Right lobe of liver (tissue), 6 donors: ENCODE measurements at regions not wholly inside any gene's neighbourhood (a gene's known extent, or its start where the extent isn't known, plus 50 kb on each side); places are given as distances from the start of the nearest gene placed in this dataset.

ENCODE experiments used
- ATAC-seq, 4 donors: fragments of 200-7000 bp; cut with Tn5 transposase; one replicate each; pipeline ENCODE4 v1.9.1; 2020; ENCODE audit warnings: mild to moderate bottlenecking in 4 of 4, moderate library complexity in 4 of 4
- DNase-seq, 3 donors: peaks; one replicate each; pipeline ENCODE4 v3.0.0-alpha.2; 2020
- H3K27ac ChIP-seq, 3 donors: fragments of 200-600 bp; one replicate each; pipeline ENCODE4 v1.8.0; 2022
- H3K27me3 ChIP-seq, 2 donors: fragments of 200-600 bp; one replicate each; pipeline ENCODE4 v1.8.0; 2022
- H3K36me3 ChIP-seq, 4 donors: fragments of 200-600 bp; sonication (generic) in 1 of 4; one replicate each; pipeline versions ENCODE4 v1.5.1 to v1.8.0; 2017 to 2022; ENCODE audit warnings: control low read depth in 1 of 4
- H3K4me1 ChIP-seq, 4 donors: fragments of 200-600 bp; sonication (generic) in 1 of 4; one replicate each; pipeline versions ENCODE4 v1.5.1 to v1.8.0; 2017 to 2022; ENCODE audit warnings: control low read depth in 1 of 4
- H3K4me3 ChIP-seq, 3 donors: fragments of 200-600 bp; one replicate each; pipeline ENCODE4 v1.8.0; 2022
- H3K9me3 ChIP-seq, 4 donors: fragments of 200-600 bp; sonication (generic) in 1 of 4; one replicate each; pipeline versions ENCODE4 v1.5.1 to v1.8.0; 2017 to 2022; ENCODE audit warnings: control low read depth in 1 of 4
- POLR2A ChIP-seq: fragments of 450-650 bp; IDR thresholded peaks from one replicate; pipeline ENCODE4 v1.6.1; 2017; ENCODE audit warnings: antibody characterized with exemption, mild to moderate bottlenecking
- WGBS: methylation state at CpG from one replicate; pipeline ENCODE4 v1.1.6; 2018; ENCODE audit warnings: low coverage, low lambda C conversion rate; ENCODE audit not compliant: insufficient coverage; ENCODE audit errors: missing lambda C conversion rate; 5-methylcytosine and 5-hydroxymethylcytosine counted together
- intact Hi-C, 2 donors: fragments of 100-400 bp; cut with DNase I; formaldehyde crosslinking; loops; one replicate each; pipeline versions ENCODE4 v1.11.2 to v1.14.1; 2022
- TF ChIP-seq, protein P1 (sequence below), 4 donors: fragments of 200-600 bp in 3 of 4; fragments of 450-650 bp in 1 of 4; IDR thresholded peaks; one replicate each; pipeline versions ENCODE4 v1.5.1 to v1.8.0; 2016 to 2022; ENCODE audit warnings: antibody characterized with exemption in 4 of 4, mild to moderate bottlenecking in 2 of 4
- donor health status: DM: no; HTN: yes; CAD: no.
- donor health status: DM: no; HTN: no; CAD: no.
- donor health status: DM: no; HTN: no; CAD: no.
- donor health status: DM: no; HTN: yes; CAD: no.
- donor health status: DM: no; HTN: yes; CAD: no.

- DNase-seq (no peak), ATAC-seq (no peak)
- 29% methylated on average over 1 of the region's 9 CpGs for WGBS
- no peaks in the 10 kb centered on the region for H3K9me3 ChIP-seq
- no peaks in the 10 kb centered on the region for H3K4me1 ChIP-seq
- intact Hi-C loops: no loop called here
- H3K4me3 ChIP-seq: no peak overlapping the region
- TF ChIP-seq POLR2A: no peak
- TF ChIP-seq, protein P1, sequence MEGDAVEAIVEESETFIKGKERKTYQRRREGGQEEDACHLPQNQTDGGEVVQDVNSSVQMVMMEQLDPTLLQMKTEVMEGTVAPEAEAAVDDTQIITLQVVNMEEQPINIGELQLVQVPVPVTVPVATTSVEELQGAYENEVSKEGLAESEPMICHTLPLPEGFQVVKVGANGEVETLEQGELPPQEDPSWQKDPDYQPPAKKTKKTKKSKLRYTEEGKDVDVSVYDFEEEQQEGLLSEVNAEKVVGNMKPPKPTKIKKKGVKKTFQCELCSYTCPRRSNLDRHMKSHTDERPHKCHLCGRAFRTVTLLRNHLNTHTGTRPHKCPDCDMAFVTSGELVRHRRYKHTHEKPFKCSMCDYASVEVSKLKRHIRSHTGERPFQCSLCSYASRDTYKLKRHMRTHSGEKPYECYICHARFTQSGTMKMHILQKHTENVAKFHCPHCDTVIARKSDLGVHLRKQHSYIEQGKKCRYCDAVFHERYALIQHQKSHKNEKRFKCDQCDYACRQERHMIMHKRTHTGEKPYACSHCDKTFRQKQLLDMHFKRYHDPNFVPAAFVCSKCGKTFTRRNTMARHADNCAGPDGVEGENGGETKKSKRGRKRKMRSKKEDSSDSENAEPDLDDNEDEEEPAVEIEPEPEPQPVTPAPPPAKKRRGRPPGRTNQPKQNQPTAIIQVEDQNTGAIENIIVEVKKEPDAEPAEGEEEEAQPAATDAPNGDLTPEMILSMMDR (IDR thresholded peaks at IDR 0.05): no peak
- H3K27ac ChIP-seq: no peak overlapping the region
- H3K36me3 ChIP-seq: no peaks in the 10 kb centered on the region
- no peaks in the 10 kb centered on the region for H3K27me3 ChIP-seq
Measured at GRCh38 chr16:5509794-5510193, 412.2 kb upstream of the EEF2KMT start.

GRCh38 chr16:5509336-5509735 is 411.7 kb upstream of the EEF2KMT start:
- intact Hi-C loops: no loop called here
- ATAC-seq: no peak
- no peaks in the 10 kb centered on the region for H3K27me3 ChIP-seq
- no peak for DNase-seq
- WGBS: 69% methylated on average over 7 of the region's 7 CpGs
- no peaks in the 10 kb centered on the region for H3K4me1 ChIP-seq
- no peak overlapping the region for H3K27ac ChIP-seq
- no peak for TF ChIP-seq POLR2A
- TF ChIP-seq, protein P1 (IDR thresholded peaks at IDR 0.05): no peak
- no peaks in the 10 kb centered on the region for H3K9me3 ChIP-seq
- H3K4me3 ChIP-seq: no peak overlapping the region
- no peaks in the 10 kb centered on the region for H3K36me3 ChIP-seq

- no peak for ATAC-seq
- intact Hi-C loops: no loop called here
- WGBS: no CpG with 5 or more reads among the region's 6 CpGs
- TF ChIP-seq, protein P1 (IDR thresholded peaks at IDR 0.05): no peak
- TF ChIP-seq POLR2A: no peak
- H3K36me3 ChIP-seq: no peaks in the 10 kb centered on the region
- DNase-seq: no peak
- no peak overlapping the region for H3K4me3 ChIP-seq
- no peaks in the 10 kb centered on the region for H3K4me1 ChIP-seq
- no peak overlapping the region for H3K27ac ChIP-seq
- no peaks in the 10 kb centered on the region for H3K27me3 ChIP-seq
- H3K9me3 ChIP-seq: no peaks in the 10 kb centered on the region
Measured at GRCh38 chr16:5508371-5508770, 410.8 kb upstream of the EEF2KMT start.

DNA sequence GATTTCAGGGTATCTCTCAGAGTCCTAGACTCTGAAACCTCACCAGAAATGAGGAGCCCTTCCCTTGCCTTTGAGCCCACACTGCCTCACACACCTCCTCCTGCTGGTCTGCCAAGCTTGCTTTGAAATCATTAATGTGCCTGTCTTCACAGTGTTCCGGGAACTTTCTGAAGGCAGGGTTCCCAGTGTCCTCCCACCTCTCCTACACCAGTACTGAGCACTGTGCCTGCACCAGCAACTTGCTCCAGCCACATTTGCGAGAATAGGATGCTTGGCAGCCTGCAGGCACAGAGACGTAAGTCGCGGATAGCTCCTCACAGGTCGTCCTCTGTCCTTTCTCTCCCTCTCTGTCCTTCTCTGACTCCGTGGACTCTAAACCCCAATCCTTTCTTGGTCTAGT is 408.4 kb upstream of the EEF2KMT start:
- no peak for ATAC-seq
- no peaks in the 10 kb centered on the region for H3K36me3 ChIP-seq
- no peak for DNase-seq
- no peaks in the 10 kb centered on the region for H3K27me3 ChIP-seq
- no peak overlapping the region for H3K27ac ChIP-seq
- H3K4me1 ChIP-seq: no peaks in the 10 kb centered on the region
- H3K9me3 ChIP-seq: no peaks in the 10 kb centered on the region
- no peak overlapping the region for H3K4me3 ChIP-seq
- intact Hi-C loops: no loop called here
- WGBS: 47% methylated on average over 7 of the region's 7 CpGs
- TF ChIP-seq, protein P1 (IDR thresholded peaks at IDR 0.05): no peak
- no peak for TF ChIP-seq POLR2A
